ENCODE measurements at regions not wholly inside any gene's neighbourhood (a gene's known extent, or its start where the extent isn't known, plus 50 kb on each side); places are given as distances from the start of the nearest gene placed in this dataset.

DNA sequence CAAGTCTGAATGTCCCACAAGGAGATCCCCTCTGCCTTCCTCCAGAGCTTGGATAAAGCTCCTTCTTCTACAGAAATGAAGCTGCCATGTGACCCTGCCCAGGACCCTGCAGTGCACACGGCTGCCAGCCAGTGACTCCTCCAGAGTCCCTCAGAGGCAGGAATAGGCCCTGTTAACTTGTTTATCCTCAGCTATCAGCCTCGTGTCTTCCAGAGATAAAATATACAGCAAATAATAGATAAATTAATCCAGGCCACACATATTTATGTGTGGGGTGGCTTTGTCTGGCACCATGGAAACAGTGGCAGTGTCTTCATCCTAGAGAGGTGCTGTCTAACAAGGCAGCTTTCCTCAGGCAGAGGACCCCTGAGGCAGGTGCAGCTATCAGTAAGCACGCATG, 66.7 kb downstream of the TMEM18 start:
- TF ChIP-seq CTCF (IDR thresholded peaks at IDR 0.05) (no peak), POLR2A (IDR thresholded peaks at IDR 0.05) (no peak)
